ENCODE measurements at regions not wholly inside any gene's neighbourhood (a gene's known extent, or its start where the extent isn't known, plus 50 kb on each side); places are given as distances from the start of the nearest gene placed in this dataset.

DNA sequence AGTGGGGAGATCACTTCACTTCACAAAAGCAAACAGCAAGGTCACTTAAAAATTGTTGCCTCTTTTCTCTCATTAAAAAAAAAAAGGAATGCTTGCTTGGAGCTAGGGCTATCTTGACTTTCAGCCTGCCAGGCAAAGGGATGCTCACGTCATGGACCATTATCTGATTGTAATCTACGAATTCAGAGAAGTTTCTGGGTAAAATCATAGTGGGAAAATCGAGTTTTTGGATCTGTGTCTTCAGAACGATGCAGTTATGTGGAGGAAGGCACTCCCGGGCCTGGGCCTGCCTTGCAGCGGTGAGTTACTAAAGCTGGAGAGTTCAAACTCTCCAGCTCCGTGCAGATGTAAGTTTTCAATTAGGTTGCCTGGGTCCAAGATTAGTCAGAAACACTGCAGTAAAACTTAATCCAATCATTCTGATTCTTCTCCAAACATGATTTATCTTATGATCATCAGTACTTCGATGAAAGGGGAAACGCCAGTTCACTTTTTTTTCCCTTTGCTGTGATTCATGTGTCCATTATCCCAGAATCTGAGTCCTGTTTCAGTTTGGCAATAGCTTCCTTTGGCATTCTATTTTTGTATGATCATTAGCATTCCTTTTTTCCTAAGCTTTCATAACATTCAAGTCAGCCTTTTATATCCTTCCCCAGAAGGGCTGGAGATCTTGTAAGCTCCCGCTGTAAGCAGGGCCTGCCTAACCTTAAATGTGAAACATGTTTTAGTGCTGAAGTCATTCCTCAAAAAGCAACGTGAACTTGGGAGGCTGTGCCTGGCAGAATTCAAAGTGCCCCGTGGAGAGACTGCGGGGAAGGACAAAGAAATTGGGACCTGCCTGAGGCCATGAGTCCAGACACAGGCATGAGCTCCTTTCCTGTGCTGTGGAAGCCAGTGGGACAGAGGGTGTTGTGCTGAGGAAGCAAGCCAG lies 119.3 kb upstream of the TWIST2 start:
- Histone ChIP-seq H3K4me3 (ENCODE audit: low read depth, low read length) (no peak overlapping the region), H3K23ac (ENCODE audit: low read length) (no peak overlapping the region), H2BK5ac (ENCODE audit: low read depth, low read length, poor library complexity) (no peak overlapping the region), H2BK120ac (ENCODE audit: insufficient read depth, low read length, poor library complexity) (no peak overlapping the region), H4K12ac (ENCODE audit: low read depth, low read length) (no peak overlapping the region), H2AK5ac (ENCODE audit: low read length) (no peak overlapping the region), H3K36me3 (ENCODE audit: control insufficient read depth in 1 of 2, insufficient read depth in 2 of 2, low read length in 2 of 2) (no peaks in the 10 kb centered on the region), H4K8ac (ENCODE audit: low read depth, low read length) (no peak overlapping the region), H3K18ac (ENCODE audit: low read length) (no peak overlapping the region), H3K9ac (ENCODE audit: low read length) (no peak overlapping the region), H2AFZ (ENCODE audit: insufficient read depth, low read length, poor library complexity) (no peak overlapping the region), H3K4ac (ENCODE audit: low read depth, low read length) (no peak overlapping the region), H4K91ac (ENCODE audit: low read depth, low read length) (no peak overlapping the region), H3K14ac (ENCODE audit: low read length) (no peak overlapping the region), H2BK12ac (ENCODE audit: low read length) (no peak overlapping the region), H3K27ac (ENCODE audit: low read depth, low read length) (no peak overlapping the region), H3K79me2 (ENCODE audit: control insufficient read depth, insufficient read depth, low read length, poor library complexity) (no peaks in the 10 kb centered on the region), H3K4me1 (ENCODE audit: control insufficient read depth in 1 of 2, insufficient read depth in 2 of 2, low read length in 2 of 2) (peaks cover 0 to 9% of the 10 kb centered on the region in 2 experiments), H3K9me3 (ENCODE audit: insufficient read depth, low read depth, low read length) (peaks cover 1% of the 10 kb centered on the region), H3K27me3 (ENCODE audit: insufficient read depth, low read length) (no peaks in the 10 kb centered on the region), H3K79me1 (ENCODE audit: low read length) (no peaks in the 10 kb centered on the region), H3K4me2 (ENCODE audit: low read length) (no peak overlapping the region)
- DNase-seq: peak; percentile 84 to 89
- WGBS (ENCODE audit: extremely low coverage, insufficient coverage, insufficient read length): no CpG with 5 or more reads among the region's 13 CpGs

- H3K14ac ChIP-seq (ENCODE audit: low read length): no peak overlapping the region
- no peak overlapping the region for H4K12ac ChIP-seq (ENCODE audit: low read depth, low read length)
- H2BK120ac ChIP-seq (ENCODE audit: insufficient read depth, low read length, poor library complexity): no peak overlapping the region
- H3K4ac ChIP-seq (ENCODE audit: low read depth, low read length): no peak overlapping the region
- peaks cover 0 to 9% of the 10 kb centered on the region in 2 experiments for H3K4me1 ChIP-seq (ENCODE audit: control insufficient read depth in 1 of 2, insufficient read depth in 2 of 2, low read length in 2 of 2)
- no peaks in the 10 kb centered on the region for H3K36me3 ChIP-seq (ENCODE audit: control insufficient read depth in 1 of 2, insufficient read depth in 2 of 2, low read length in 2 of 2)
- H4K91ac ChIP-seq (ENCODE audit: low read depth, low read length): no peak overlapping the region
- no peak overlapping the region for H3K23ac ChIP-seq (ENCODE audit: low read length)
- H3K4me3 ChIP-seq (ENCODE audit: low read depth, low read length): no peak overlapping the region
- no peak overlapping the region for H3K18ac ChIP-seq (ENCODE audit: low read length)
- no peaks in the 10 kb centered on the region for H3K79me1 ChIP-seq (ENCODE audit: low read length)
- H3K79me2 ChIP-seq (ENCODE audit: control insufficient read depth, insufficient read depth, low read length, poor library complexity): no peaks in the 10 kb centered on the region
- no peak overlapping the region for H3K9ac ChIP-seq (ENCODE audit: low read length)
- H2BK12ac ChIP-seq (ENCODE audit: low read length): no peak overlapping the region
- peaks cover 1% of the 10 kb centered on the region for H3K9me3 ChIP-seq (ENCODE audit: insufficient read depth, low read depth, low read length)
- no peak overlapping the region for H2AK5ac ChIP-seq (ENCODE audit: low read length)
- no CpG with 5 or more reads among the region's 11 CpGs for WGBS (ENCODE audit: extremely low coverage, insufficient coverage, insufficient read length)
- H4K8ac ChIP-seq (ENCODE audit: low read depth, low read length): no peak overlapping the region
- H2AFZ ChIP-seq (ENCODE audit: insufficient read depth, low read length, poor library complexity): no peak overlapping the region
- no peak overlapping the region for H3K4me2 ChIP-seq (ENCODE audit: low read length)
- H3K27ac ChIP-seq (ENCODE audit: low read depth, low read length): no peak overlapping the region
- no peak for DNase-seq
- no peaks in the 10 kb centered on the region for H3K27me3 ChIP-seq (ENCODE audit: insufficient read depth, low read length)
- H2BK5ac ChIP-seq (ENCODE audit: low read depth, low read length, poor library complexity): no peak overlapping the region
Measured at GRCh38 chr2:238729261-238729935, 118.5 kb upstream of the TWIST2 start.

DNA sequence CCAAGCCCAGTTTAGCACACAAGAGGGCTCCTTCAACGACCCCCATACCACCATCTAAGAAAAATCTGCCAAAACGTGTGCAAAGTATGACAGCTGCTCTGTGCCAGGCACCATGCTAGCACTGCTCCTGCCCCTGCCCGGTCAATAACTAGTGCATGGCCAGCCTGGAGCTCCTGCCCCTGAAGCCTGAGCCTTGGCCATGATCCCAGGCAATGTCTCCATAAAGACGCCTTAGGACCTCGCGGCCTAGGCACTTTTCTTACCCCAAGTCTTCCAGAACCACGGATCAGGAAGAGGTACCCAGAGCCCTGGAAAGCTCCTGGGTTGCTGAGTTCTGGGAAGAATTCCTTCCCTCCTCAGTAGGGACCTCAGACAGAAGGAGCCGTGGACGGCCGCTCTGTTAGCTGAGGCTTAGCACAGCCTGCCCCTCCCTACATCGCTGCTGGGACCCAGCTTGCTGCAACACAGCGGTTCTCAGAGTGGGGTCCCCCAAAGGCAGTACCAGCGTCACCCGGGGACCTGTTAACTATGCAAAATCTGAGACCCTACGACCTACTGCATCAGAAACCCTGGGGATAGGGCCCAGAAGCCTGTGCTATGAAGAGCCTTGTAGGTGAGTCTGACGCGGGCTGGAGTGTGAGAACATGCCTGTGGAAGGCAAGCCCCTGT lies 117.8 kb upstream of the TWIST2 start:
- Histone ChIP-seq H3K79me2 (ENCODE audit: control insufficient read depth, insufficient read depth, low read length, poor library complexity) (no peaks in the 10 kb centered on the region), H3K4me3 (ENCODE audit: low read depth, low read length) (no peak overlapping the region), H2AK5ac (ENCODE audit: low read length) (no peak overlapping the region), H3K36me3 (ENCODE audit: control insufficient read depth in 1 of 2, insufficient read depth in 2 of 2, low read length in 2 of 2) (no peaks in the 10 kb centered on the region), H3K9me3 (ENCODE audit: insufficient read depth, low read depth, low read length) (peaks cover 1% of the 10 kb centered on the region), H3K9ac (ENCODE audit: low read length) (no peak overlapping the region), H4K12ac (ENCODE audit: low read depth, low read length) (no peak overlapping the region), H2BK5ac (ENCODE audit: low read depth, low read length, poor library complexity) (no peak overlapping the region), H3K27ac (ENCODE audit: low read depth, low read length) (no peak overlapping the region), H3K79me1 (ENCODE audit: low read length) (no peaks in the 10 kb centered on the region), H4K8ac (ENCODE audit: low read depth, low read length) (no peak overlapping the region), H3K4me1 (ENCODE audit: control insufficient read depth in 1 of 2, insufficient read depth in 2 of 2, low read length in 2 of 2) (peaks cover 0 to 9% of the 10 kb centered on the region in 2 experiments), H3K4ac (ENCODE audit: low read depth, low read length) (no peak overlapping the region), H4K91ac (ENCODE audit: low read depth, low read length) (no peak overlapping the region), H3K18ac (ENCODE audit: low read length) (no peak overlapping the region), H3K27me3 (ENCODE audit: insufficient read depth, low read length) (no peaks in the 10 kb centered on the region), H3K14ac (ENCODE audit: low read length) (no peak overlapping the region), H3K4me2 (ENCODE audit: low read length) (no peak overlapping the region), H2BK120ac (ENCODE audit: insufficient read depth, low read length, poor library complexity) (no peak overlapping the region), H3K23ac (ENCODE audit: low read length) (no peak overlapping the region), H2BK12ac (ENCODE audit: low read length) (no peak overlapping the region), H2AFZ (ENCODE audit: insufficient read depth, low read length, poor library complexity) (no peak overlapping the region)
- no peak for DNase-seq
- no CpG with 5 or more reads among the region's 17 CpGs for WGBS (ENCODE audit: extremely low coverage, insufficient coverage, insufficient read length)

DNA sequence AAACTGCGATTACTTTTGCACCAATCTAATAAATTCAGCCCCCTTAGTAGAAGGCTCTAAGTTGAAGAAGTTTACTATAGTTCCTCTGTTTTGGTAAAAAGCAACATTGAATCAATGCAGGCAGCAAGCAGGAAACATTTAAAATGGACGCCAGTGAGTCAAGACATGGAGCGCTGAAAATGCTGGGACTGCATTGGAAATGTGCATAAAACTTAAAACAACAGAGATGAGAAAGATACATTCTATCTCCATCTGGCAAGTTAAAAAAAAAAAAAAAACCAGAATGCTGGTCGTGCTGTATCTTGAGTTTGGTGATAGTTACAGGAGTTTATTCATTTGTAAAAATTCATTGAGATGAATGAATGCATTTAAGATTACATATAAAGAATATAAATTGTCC lies 117.0 kb upstream of the TWIST2 start:
- Histone ChIP-seq H3K9me3 (ENCODE audit: insufficient read depth, low read depth, low read length) (peaks cover 1% of the 10 kb centered on the region), H3K23ac (ENCODE audit: low read length) (no peak overlapping the region), H4K8ac (ENCODE audit: low read depth, low read length) (no peak overlapping the region), H3K79me1 (ENCODE audit: low read length) (no peaks in the 10 kb centered on the region), H3K36me3 (ENCODE audit: control insufficient read depth in 1 of 2, insufficient read depth in 2 of 2, low read length in 2 of 2) (no peaks in the 10 kb centered on the region), H3K9ac (ENCODE audit: low read length) (no peak overlapping the region), H2BK5ac (ENCODE audit: low read depth, low read length, poor library complexity) (no peak overlapping the region), H4K91ac (ENCODE audit: low read depth, low read length) (no peak overlapping the region), H2BK12ac (ENCODE audit: low read length) (no peak overlapping the region), H2AK5ac (ENCODE audit: low read length) (no peak overlapping the region), H3K4ac (ENCODE audit: low read depth, low read length) (no peak overlapping the region), H3K18ac (ENCODE audit: low read length) (no peak overlapping the region), H2AFZ (ENCODE audit: insufficient read depth, low read length, poor library complexity) (no peak overlapping the region), H3K27me3 (ENCODE audit: insufficient read depth, low read length) (no peaks in the 10 kb centered on the region), H3K27ac (ENCODE audit: low read depth, low read length) (no peak overlapping the region), H2BK120ac (ENCODE audit: insufficient read depth, low read length, poor library complexity) (no peak overlapping the region), H3K14ac (ENCODE audit: low read length) (no peak overlapping the region), H3K4me3 (ENCODE audit: low read depth, low read length) (no peak overlapping the region), H3K4me2 (ENCODE audit: low read length) (no peak overlapping the region), H4K12ac (ENCODE audit: low read depth, low read length) (no peak overlapping the region), H3K79me2 (ENCODE audit: control insufficient read depth, insufficient read depth, low read length, poor library complexity) (no peaks in the 10 kb centered on the region), H3K4me1 (ENCODE audit: control insufficient read depth in 1 of 2, insufficient read depth in 2 of 2, low read length in 2 of 2) (peaks cover 0 to 9% of the 10 kb centered on the region in 2 experiments)
- DNase-seq: peak in 1 of 2 donors; percentile 3
- no CpG with 5 or more reads among the region's 4 CpGs for WGBS (ENCODE audit: extremely low coverage, insufficient coverage, insufficient read length)

Measured in trophoblast cell (in vitro differentiated cells and primary cell).